SKM-1 (cell line): ENCODE measurements at regions not wholly inside any gene's neighbourhood (a gene's known extent, or its start where the extent isn't known, plus 50 kb on each side); places are given as distances from the start of the nearest gene placed in this dataset.
"Not testable (repeated sequence)": the region's sequence is repeated elsewhere in the genome, so short reads cannot be mapped to it uniquely, and the experiment has no call there.

Experiments
- DNase-seq: peaks from one replicate; lab custom pipeline; 2025; ENCODE audit not compliant: unreplicated experiment; lab: John Stamatoyannopoulos, UW

DNA sequence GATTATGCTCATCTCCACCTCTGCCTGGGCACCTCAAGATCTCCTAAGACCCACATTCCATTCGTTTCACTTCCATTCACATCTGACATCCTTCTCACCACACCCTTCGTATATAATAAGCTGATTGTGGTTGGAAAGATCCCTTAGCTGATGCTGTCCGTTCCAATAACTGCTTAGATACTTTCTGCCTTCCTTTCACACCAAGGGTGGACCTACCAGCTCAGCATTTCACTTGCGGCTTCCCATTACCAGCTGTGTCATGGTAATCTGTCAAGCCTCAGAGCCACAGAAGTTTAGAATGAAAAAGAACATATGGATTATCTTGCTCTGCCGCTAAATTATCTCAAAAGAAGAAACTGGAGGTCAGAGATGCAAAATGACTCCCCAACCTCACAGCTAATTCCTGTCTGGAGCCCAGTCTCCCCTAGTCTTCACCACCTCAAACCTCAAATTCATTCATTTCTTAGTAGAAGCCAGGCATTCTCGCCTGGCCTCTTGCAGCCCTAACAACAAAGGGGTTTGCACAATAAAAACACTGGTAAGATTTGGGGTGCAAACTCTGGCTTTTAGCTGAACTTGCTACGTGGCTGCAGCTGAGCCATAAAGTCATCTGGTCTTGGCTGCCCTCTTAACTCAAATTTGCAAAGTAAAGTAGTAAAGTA, 182.8 kb upstream of the HS3ST3A1 start:
- DNase-seq = no peak

DNA sequence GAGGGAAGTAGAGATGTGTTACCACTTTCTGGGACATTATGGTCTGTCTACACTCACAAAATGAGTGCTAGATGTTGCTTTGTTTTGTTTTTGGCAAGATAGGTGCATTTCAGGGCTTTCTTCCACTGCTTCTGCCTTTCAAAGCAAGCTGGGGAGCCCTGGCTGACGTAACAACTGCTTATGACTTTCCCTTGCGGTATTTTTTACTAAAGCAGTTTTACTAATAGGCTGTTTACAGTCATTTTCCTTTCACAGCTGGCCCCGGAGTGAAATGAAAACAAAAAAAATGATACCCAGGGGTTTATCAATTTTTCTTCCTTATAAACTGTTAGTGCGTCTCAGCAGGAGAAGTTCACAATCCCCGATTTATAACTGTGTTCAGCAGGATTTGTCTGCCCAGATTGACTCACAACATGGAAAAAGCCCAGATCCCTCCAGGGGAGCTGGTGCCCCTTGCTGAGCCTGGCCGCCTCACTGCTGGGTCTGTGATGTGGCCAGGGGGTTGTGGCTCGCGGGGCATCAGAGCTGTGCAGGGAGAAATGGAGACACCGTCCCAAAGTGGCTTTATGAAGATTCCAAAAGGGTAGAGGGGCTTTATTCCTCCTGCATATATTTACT, 184.4 kb upstream of the HS3ST3A1 start:
- no peak for DNase-seq

DNA sequence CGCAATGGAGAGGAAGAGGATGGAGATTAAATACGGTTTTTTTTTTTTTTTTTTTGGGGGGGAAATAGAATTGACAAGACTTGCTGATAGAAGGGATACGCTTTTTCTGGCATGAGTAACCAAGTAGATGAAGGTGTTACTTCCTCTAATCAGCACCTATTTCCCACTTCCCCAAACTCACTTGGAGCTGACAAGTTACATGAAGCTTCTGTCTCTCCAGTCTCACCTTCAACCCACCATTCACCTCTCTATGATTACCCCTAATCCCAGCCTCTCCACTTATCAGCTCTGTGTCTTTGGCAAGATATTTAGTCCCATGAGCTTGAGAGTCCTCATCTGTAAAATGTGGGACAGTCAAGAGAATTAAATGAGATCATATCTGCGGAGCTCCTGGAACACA, 185.9 kb upstream of the HS3ST3A1 start:
- DNase-seq = no peak

DNA sequence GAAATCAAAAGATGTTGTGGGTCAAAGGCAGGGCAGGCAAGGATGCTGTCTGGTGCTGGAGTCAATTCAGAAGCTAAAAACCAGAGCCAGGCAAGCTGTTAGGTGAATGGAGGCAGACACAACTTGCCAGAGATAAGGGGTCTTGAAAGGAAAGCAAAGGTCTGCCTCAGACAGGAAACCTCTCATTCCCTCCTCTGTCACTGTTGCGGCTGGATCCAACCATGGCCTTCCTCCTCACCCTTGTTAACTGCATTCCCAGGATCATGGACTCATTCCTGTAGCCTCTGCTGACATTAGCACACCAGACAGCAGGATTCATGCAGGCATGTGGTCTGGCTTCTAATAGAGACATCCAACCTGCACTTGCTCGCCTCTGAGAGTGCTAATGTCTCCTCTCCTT, 186.7 kb upstream of the HS3ST3A1 start:
- no peak for DNase-seq

DNA sequence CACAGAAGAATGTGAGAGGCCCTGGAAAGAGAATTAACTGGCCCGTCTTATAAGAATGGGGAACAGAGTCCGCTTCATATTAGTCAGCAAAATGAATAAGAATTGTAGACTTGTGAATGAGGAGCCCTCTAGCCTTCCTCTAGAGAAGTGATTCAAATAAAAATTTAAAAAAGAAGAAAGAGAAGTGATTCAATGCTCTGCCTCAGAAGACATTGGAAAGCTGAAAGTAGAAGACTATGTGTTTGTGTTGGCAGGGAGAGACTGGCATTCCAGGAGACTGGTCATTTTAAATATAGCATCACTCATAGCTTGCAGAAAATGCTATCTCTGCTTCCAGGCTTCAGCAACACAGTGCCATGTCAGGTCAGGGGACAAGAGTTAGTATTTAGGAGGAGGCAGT, 190.6 kb upstream of the HS3ST3A1 start:
- no peak for DNase-seq

DNA sequence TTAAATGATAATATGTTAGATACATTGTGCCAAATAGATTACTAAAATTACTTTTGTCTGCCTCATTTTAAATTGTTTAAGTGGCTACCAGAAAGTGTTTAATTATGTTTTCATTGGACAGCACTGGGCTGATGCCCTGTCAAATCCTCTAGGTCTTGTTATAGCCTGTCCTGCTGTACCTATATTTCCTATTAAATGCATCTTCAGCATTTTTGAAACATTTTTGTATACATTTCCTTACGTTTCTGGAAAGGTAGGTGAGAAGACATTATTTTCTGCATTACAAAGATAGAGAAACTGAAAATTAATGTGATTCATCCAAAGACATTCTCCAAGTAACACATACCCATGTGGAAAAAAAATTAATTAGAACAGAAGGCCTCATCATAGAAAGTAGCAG, 192.2 kb upstream of the HS3ST3A1 start:
- DNase-seq = no peak

DNA sequence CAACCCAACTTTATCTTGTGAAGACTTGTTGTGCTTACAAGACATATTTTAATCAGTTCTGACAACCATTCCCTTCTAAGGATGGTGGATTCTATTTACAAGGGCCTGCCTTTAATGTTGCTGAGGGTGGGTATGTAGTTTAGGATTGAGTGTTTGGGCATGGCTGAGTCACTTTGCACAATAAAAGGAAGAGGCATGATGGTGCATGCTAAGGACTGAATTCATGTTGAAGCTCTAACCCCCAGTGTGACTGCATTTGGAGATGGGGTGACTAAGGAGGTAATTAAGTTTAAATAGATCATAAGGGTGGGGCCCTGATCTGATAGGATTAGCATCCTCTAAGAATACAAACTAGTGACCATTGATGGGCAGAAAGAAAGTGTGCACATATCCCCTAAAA, 196.1 kb upstream of the HS3ST3A1 start:
- no peak for DNase-seq

DNA sequence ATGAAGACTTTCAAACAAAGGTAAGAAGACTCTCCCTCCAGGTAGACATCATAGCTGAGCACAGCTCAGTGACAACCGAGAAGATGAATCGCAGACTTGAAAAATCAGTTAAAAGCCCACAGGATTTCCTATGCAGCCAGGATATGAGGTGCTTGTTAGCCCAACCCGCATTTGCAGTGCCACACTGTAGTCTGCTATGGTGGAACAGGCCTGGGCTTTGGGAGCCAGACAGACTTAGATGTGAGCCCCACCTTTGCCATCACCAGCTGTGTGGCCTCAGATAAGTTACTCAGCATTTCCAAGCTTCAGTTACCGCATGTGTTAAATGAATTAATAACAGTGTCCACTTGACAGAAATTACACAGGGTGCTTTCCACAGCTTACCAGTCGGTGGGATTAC, 204.4 kb upstream of the HS3ST3A1 start:
- DNase-seq = no peak

DNA sequence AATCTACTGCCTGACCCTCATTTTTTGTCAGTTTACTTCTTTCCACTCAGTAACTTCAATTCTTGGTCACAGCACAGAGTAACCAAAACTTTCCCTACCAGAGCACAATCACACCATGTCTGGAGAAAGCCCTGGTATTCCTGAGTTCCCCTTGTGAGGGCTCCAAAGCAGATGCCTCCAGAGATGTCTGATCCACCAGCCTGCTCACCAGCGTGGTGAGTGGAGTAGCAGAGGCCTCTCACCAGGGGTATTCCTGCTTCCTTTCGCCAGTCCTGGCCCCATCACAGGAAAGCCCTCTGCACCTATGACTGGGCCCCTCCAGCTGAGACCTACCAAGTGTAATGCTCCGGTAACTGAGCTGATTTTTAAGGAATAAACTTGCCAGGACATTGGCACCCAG, 205.4 kb upstream of the HS3ST3A1 start:
- no peak for DNase-seq

DNA sequence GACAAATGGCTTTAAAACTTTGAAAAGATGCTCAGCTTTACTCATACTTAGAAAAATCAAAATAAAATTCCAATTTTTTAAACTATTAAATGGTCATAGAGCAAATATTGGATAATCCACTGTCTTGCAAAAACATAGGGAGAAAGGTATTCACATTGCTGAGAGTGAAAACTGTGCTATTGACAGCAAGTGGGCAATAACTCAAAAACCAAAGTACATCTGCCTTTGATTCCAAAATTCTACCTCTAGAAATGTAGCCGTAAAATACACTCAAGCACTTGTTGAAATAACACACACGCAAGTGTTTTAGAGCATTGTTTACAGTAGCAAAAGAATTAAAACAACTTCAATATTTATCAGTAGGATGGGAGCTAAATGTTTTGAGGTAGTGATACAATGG, 210.6 kb upstream of the HS3ST3A1 start:
- DNase-seq = no peak

DNA sequence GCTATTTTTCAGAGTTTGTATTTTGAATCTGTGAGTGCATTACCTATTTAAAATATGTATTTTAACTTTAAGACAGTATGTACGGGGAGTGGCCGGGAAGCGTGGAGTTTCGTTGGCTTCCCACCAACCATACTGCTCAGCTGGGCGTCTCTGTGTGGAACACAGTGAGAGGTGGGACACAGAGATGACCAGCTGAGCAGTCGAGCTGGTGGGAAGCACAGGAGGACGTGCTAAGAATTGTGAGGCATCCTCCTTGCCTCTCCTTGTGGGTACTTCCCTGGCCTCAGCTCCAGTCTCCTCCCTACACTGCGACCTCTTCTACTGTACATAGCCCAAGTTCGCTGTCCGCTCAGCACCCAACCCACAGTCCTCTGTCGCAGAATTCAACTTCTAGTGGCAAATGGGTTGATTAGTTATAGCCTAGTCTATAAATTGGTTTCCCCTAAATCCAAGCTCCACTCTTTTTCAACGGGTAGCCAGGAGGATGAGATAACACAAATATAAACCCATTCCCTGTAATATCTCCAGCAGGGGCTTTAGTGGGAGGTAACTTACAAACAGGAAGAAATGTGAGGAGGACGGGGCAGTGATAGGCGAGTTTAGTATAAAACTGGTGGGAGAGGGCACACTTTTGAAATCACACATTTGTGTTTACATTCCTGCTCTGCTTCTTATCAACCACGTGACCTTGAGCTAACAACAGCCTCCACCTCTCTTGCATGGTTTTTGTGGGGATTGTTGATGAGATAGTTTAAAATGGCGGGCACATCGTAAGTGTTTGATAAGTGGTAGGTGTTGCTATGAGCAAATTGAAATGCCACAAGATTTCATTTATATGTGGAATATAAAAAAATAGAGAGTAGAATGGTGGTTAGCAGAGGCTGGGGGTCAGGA, 211.9 kb upstream of the HS3ST3A1 start:
- DNase-seq = no peak

DNA sequence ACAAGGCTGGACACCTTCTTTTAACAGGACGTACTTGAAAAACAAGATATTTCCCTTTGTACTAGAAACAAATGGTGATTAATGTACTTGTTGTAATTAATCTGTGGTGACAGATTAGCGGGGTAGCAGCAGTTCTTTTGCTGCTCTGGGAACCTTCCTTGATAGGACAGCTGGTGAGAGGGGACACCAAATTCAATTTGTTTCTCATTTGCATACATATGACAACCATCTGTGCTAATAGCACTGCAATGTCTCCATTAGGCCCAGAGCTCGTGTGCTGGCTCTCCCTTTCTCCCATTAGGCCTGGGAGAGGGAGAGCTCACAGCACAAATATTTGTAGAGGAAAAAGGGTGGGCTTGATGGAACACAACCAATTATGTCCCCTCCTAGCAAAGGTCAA, 221.0 kb upstream of the HS3ST3A1 start:
- DNase-seq = no peak

DNA sequence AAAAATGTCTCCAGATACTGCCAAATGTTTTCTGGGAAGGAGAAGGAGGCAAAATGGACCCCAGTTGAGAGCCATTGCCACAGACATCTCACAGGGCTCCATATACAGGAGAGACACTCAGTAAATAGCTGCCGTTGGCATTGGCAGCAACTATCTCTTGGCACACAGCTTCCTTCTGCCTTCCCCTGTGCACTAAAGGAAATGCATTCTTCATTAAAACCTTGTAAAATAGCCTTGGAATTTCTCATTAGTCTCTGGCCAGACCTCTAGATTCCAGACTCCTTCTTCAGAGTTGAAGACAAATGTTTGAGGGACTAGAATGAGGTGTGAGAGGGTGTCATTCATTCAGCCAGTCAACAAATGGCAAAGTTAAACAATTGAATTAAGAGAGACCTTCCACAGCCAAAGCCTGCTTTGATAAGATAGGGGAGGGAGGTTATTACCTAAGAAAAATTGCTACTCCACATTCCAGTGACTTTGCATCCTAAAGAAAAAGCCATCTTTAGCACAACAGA, 223.9 kb upstream of the HS3ST3A1 start:
- no peak for DNase-seq

DNA sequence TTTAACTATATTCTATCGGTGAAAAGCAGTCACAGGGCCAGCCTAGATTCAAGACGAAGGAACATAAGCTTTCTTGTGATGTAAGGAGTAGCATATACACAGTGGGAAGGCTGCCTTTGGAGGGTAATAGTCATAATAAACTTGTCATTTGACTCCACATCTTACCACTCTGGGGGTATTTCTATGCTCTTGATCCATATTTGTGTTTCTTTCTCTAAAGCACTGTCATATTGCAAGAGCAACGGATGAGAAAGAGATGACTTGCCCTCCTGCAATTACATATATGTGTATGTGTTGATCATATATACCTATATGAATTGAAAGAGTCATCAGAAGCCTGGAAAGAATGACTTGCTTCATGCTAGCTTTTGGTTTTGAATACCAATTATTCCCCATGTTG, 225.4 kb upstream of the HS3ST3A1 start:
- DNase-seq = no peak

DNA sequence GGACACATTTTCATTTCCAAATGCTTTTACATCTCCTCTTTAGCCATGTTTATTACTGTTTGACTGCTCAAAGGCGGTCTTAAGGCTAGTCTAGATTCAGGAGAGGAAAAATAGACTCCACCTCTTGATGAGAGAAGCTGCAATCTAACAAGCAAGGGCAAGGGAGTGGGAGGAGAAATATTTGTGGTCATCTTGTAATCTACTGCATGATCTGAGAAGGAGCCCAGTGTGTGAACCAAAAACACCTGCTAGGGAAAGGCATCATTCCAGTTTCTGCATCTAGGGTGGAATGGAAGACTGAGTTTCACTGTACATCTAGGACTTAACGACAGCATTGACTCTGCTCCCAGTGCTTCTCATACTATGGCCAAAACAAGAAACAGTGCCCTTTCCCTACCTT, 232.2 kb upstream of the HS3ST3A1 start:
- DNase-seq = no peak

DNA sequence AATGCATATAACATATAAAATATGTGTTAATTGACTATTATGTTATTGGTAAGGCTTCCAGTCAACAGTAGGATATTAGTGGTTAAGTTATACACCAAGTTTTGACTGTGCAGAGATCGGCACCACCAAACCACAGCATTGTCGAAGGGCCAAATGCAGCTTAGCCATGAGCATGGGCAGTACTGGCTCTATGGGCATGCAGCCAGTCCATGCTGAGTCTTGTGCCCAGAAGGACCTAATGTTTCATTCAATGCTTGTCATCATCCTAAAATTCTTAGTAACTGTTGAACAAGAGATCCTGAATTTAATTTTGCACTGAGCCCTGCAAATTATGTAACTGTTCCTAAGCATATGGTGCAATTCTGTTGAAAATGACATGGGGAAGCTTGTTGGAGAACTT, 233.4 kb upstream of the HS3ST3A1 start:
- no peak for DNase-seq

DNA sequence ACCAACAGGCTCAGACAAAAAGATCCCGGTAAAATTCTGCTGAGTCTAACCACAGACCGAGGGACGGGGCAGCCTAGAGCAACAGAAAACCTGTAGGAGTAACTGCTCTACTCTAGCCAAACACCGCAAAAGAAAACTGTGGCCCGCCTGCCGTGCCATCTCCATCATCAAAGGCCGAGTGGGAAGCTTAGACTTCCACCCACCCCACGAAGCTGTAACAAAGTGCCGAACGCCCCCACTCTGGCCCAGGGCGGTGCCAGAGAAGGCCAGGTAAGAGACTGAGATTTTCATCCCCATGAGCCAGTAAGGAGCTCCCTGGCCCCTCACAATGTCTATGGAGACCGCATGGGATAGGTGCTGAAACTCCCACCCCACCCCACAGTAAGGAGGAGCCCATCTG, 231.9 kb upstream of the COX10 start:
- no peak for DNase-seq

DNA sequence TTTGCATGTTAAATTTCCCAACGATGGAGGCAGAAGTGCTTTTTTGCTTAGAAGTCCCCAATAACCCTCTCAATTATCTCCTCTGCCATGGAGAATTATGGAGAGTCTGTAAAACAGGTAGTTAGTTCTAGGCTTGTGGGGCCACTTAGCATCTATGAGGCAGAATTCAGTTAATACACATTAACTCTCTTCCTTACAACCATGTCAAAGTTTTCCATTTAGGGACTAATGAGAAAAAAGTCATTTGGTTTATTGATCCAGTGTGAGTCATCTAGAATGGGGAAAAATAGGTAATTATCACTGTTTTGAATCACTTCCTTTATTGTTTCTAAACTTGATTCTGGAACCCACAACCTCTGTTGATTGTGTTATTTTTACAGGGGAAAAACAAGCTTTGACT, 229.1 kb upstream of the COX10 start:
- DNase-seq = no peak

DNA sequence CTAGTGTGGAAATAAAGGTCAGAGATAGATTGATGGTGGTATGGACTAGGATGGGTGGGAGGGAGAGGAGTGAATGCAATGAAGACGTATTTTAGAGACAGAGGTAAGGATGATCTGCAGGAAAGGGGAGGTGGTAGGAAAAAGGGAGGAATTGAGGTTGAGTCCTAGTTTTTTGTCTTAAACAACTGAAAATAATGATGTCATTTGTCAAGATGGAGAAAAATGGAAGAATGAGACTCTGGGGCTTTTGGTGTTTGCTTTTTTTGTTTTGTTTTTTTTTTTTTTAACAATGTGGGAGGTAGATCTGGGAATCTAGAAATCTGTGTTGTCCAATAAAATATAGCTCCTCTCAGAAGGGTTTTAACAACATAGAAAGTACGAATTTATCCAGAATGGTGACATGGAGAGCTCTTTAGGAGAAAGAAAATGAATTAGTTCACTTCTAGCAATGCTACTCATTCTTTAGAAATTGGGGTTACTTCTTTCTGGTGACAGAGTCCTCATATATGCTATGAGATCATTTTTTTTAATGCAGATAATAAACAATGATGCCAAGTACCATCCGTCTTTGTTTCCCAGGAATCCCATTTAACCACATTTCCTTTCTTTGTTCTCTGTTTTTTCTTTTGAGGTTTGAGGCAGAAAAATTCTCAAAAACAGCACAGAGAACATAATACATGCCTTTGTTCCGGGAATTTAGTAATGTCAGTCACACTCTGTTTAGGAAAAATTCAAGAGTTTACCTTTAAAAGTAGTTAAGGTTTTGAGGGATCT, 225.3 kb upstream of the COX10 start:
- no peak for DNase-seq

DNA sequence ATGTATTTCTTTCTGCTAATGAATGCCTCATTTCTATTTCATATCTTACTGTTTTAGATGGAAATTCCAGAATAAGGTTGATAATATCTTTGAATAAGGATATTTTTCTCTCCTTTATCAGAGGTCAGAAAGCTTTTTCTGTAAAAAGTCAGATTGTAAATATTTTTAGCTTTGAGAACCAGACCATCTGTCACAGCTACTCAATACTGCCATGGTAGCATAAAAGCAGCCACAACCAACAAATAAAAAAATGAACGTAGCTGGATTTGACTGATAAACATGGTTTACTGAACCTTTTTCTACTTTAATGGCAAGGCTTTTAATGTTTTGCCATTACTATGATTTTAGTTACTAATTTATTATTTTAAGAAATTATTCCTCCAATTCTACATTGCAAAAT, 217.4 kb upstream of the COX10 start:
- DNase-seq = no peak

DNA sequence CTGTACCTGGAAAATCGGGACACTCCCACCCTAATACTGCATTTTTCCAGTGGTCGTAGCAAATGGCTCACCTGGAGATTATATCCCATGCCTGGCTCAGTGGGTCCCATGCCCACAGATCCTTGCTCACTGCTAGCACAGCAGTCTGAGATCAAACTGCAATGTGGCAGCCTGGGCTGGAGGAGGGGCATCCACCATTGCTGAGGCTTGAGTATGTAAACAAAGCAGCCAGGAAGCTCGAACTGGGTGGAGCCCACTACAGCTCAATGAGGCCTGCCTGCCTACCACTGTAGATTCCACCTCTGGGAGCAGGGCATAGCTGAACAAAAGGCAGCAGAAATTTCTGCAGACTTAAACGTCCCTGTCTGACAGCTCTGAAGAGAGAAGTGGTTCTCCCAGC, 213.6 kb upstream of the COX10 start:
- not testable (repeated sequence) for DNase-seq
